HCT116 (cell line): ENCODE measurements at regions not wholly inside any gene's neighbourhood (a gene's known extent, or its start where the extent isn't known, plus 50 kb on each side); places are given as distances from the start of the nearest gene placed in this dataset.

ENCODE experiments used
- ATAC-seq: fragments of 200-7000 bp; cut with Tn5 transposase; 2 replicates; pipeline ENCODE4 v1.9.1; 2020; ENCODE audit warnings: mild to moderate bottlenecking, moderate library complexity
- BruUV-seq: library from RNA; stranded (reverse); fragments of 400-500 nt; replicated peaks from 2 replicates; lab custom pipeline; 2021; lab: Mats Ljungman, UMichigan
- CTCF ChIA-PET: fragments of 300-600 bp; sonication (Branson Sonifier 250); formaldehyde crosslinking; loops from one replicate; lab custom pipeline; 2021; ENCODE audit warnings: antibody characterized with exemption; lab: Charles Lee
- POLR2A ChIA-PET: fragments of 300-600, 350-600 bp; sonication (Branson Sonifier 250); formaldehyde crosslinking; loops from one replicate; lab custom pipeline; 2021; ENCODE audit warnings: antibody characterized with exemption; lab: Charles Lee
- RAD21 ChIA-PET, 2 experiments: fragments of 300-600 bp; sonication (Branson Sonifier 250); formaldehyde crosslinking; loops; one replicate each; lab custom pipeline; 2023; ENCODE audit warnings: low total read pairs in 2 of 2; ENCODE audit not compliant: uncharacterized antibody in 2 of 2, unreplicated experiment in 2 of 2, low non-redundant PET in 1 of 2; lab: Charles Lee
- DNase-seq: peaks from one replicate; pipeline ENCODE4 v3.0.0-alpha.2; 2010; ENCODE audit warnings: low read depth, low spot score
- H2AFZ ChIP-seq: fragments of 200-600 bp; shearing (Covaris generic), sonication (generic); 2 replicates; pipeline ENCODE4 v1.6.1; 2017; ENCODE audit warnings: low read depth, mixed run types, mixed read lengths, antibody characterized with exemption, low read length; ENCODE audit not compliant: poor library complexity, severe bottlenecking
- H3K27ac ChIP-seq: 2 replicates; pipeline ENCODE4 v1.5.1; 2012; ENCODE audit warnings: low read depth, low read length
- H3K27me3 ChIP-seq: fragments of 200-600 bp; sonication (generic); 2 replicates; pipeline ENCODE4 v1.6.1; 2016; ENCODE audit warnings: mixed run types, low read length, mixed read lengths; ENCODE audit not compliant: insufficient read depth
- H3K36me3 ChIP-seq, 2 experiments: fragments of 200-500 bp in 1 of 2; fragments of 200-600 bp in 1 of 2; sonication (Bioruptor generic) in 1 of 2; sonication (generic) in 1 of 2; 2 replicates each; pipeline versions ENCODE4 v1.5.1 to v1.6.1; 2014 to 2016; ENCODE audit warnings: low read length in 2 of 2, inconsistent platforms in 1 of 2, mixed read lengths in 1 of 2, mixed run types in 1 of 2; ENCODE audit not compliant: insufficient read depth in 2 of 2, control insufficient read depth in 1 of 2
- H3K4me1 ChIP-seq, 2 experiments: fragments of 200-600 bp in 1 of 2; sonication (generic) in 1 of 2; 2 replicates each; pipeline versions ENCODE4 v1.5.1 to v1.6.1; 2012 to 2017; ENCODE audit warnings: low read length in 2 of 2, inconsistent platforms in 1 of 2, mild to moderate bottlenecking in 1 of 2, mixed read lengths in 1 of 2, mixed run types in 1 of 2, moderate library complexity in 1 of 2; ENCODE audit not compliant: insufficient read depth in 2 of 2, control insufficient read depth in 1 of 2
- H3K4me2 ChIP-seq: fragments of 200-600 bp; sonication (generic); 2 replicates; pipeline ENCODE4 v1.6.1; 2017; ENCODE audit warnings: mixed run types, low read length, mixed read lengths
- H3K4me3 ChIP-seq, 2 experiments: fragments of 200-600 bp in 1 of 2; sonication (generic) in 1 of 2; replicated peaks in 1 of 2; 2 replicates each; pipeline ENCODE4 v1.5.1; 2011 to 2016; ENCODE audit warnings: low read length in 2 of 2, control low read depth in 1 of 2, low read depth in 1 of 2, mild to moderate bottlenecking in 1 of 2, mixed read lengths in 1 of 2, mixed run types in 1 of 2
- H3K79me2 ChIP-seq: fragments of 200-600 bp; sonication (generic); 2 replicates; pipeline ENCODE4 v1.6.1; 2017; ENCODE audit warnings: mild to moderate bottlenecking, mixed run types, low read length, moderate library complexity, mixed read lengths; ENCODE audit not compliant: insufficient read depth
- H3K9ac ChIP-seq: fragments of 200-600 bp; sonication (generic); 2 replicates; pipeline ENCODE4 v1.6.1; 2016; ENCODE audit warnings: low read length, mixed read lengths
- H3K9me2 ChIP-seq: fragments of 200-600 bp; sonication (generic), shearing (Covaris generic); 2 replicates; pipeline ENCODE4 v1.6.1; 2017; ENCODE audit warnings: mixed run types, mild to moderate bottlenecking, moderate library complexity; ENCODE audit not compliant: insufficient read depth
- H3K9me3 ChIP-seq, 2 experiments: fragments of 200-500 bp in 1 of 2; fragments of 200-600 bp in 1 of 2; sonication (Bioruptor generic) in 1 of 2; sonication (generic) in 1 of 2; 2 replicates each; pipeline ENCODE4 v1.6.1; 2014 to 2017; ENCODE audit warnings: low read length in 2 of 2, mixed read lengths in 2 of 2, inconsistent platforms in 1 of 2, low read depth in 1 of 2, mild to moderate bottlenecking in 1 of 2, mixed run types in 1 of 2, moderate library complexity in 1 of 2; ENCODE audit not compliant: control insufficient read depth in 1 of 2, insufficient read depth in 1 of 2
- H4K20me1 ChIP-seq: fragments of 200-600 bp; sonication (generic), shearing (Covaris generic); 2 replicates; pipeline ENCODE4 v1.6.1; 2017; ENCODE audit warnings: mixed run types, mild to moderate bottlenecking, moderate library complexity; ENCODE audit not compliant: insufficient read depth
- EGR1 ChIP-seq: IDR thresholded peaks from 2 replicates; pipeline ENCODE4 v1.6.1; 2012; ENCODE audit warnings: low read depth
- FOSL1 ChIP-seq: IDR thresholded peaks from 2 replicates; pipeline ENCODE4 v1.6.1; 2012; ENCODE audit warnings: low read depth
- JUND ChIP-seq: IDR thresholded peaks from 2 replicates; pipeline ENCODE4 v1.6.1; 2012
- POLR2AphosphoS5 ChIP-seq: IDR thresholded peaks from 2 replicates; pipeline ENCODE4 v1.6.1; 2011; ENCODE audit warnings: mild to moderate bottlenecking, low read depth, low read length, moderate library complexity
- SIN3A ChIP-seq: IDR thresholded peaks from 2 replicates; pipeline ENCODE4 v1.6.1; 2012; ENCODE audit warnings: low read depth
- SP1 ChIP-seq: IDR thresholded peaks from 2 replicates; pipeline ENCODE4 v1.6.1; 2012; ENCODE audit warnings: low read depth
- TCF7L2 ChIP-seq: IDR thresholded peaks from 2 replicates; pipeline ENCODE4 v1.7.0; 2011; ENCODE audit warnings: borderline replicate concordance, inconsistent platforms; ENCODE audit not compliant: insufficient read depth, insufficient read length; ENCODE audit errors: extremely low read depth
- ZFX ChIP-seq: fragments of 450-650 bp; IDR thresholded peaks from 2 replicates; pipeline ENCODE4 v1.6.1; 2017
- ZNF274 ChIP-seq: fragments of 200-500 bp; sonication (Bioruptor generic); IDR thresholded peaks from 2 replicates; pipeline ENCODE4 v1.6.1; 2014; ENCODE audit warnings: mild to moderate bottlenecking, low read depth, low read length, inconsistent platforms
- intact Hi-C: fragments of 100-400 bp; cut with micrococcal nuclease; formaldehyde crosslinking; loops from 2 replicates; pipeline ENCODE4 v1.10.0; 2022
- TF ChIP-seq, protein P1 (sequence below): IDR thresholded peaks from 2 replicates; pipeline ENCODE4 v1.6.1; 2011; ENCODE audit warnings: mild to moderate bottlenecking, low read length, moderate library complexity; ENCODE audit not compliant: insufficient replicate concordance; ENCODE audit errors: extremely low read depth
- TF ChIP-seq, protein P2 (sequence below): IDR thresholded peaks from 2 replicates; pipeline ENCODE4 v1.6.1; 2012

DNA sequence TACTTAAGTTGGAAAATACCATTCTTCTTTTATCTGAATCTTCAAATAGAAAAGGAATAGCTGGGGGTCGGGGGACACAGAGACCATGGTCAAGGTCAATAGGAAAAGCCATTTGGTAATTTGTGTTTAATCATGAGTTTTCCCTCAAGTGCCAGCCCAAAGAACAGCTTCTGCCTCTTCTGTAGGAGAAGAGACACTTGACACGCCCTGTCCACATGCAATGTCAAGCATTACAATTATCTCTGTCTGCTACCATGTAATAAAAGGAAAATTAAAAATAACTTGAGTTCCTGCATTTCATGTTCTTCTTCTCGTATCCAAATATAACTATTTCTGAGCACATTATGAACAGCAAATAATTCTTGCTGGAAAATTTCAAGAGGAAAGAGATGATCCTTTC lies 241.7 kb downstream of the IPMK start:
- intact Hi-C loops: no loop called here

DNA sequence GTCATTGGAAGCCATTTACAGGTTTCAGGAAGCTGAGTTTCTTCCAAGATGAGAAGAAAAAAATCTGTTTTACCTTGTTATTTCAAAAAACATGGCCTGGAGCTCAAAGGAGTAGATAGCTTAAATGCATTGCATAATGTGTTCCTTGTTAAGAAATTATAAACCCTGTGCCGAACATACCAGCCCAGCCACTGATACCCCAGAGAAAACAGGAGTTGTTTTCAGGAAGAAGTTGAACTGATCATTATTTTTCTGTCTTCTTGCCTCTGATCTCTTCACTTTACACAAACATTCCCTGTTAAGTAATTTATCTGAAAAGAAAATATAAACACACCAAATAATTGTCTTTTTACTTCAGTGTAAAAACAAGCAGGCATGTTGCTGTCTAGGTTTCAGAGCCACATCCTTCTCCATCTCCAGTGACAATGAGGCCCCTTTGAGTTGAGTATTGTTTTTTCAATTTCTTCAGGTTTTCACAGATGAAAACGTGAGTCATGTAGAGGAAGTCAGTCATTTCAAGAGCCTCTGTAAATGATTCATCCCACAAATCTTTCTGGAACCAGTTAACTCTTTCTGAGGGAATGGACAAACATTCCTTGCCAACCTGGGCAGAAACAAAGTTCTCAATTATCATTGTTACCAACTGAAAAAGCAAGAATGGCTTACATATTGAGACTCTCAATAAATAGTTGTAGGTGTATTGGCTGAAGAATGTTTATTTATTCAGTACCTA lies 244.2 kb downstream of the IPMK start:
- H3K27me3 ChIP-seq: no peaks in the 10 kb centered on the region
- TF ChIP-seq ZNF274: no peak
- 0 out of 2 replicates have a peak, but pooled peaks have one; percentile 7 for TF ChIP-seq SP1
- TF ChIP-seq ZFX: no peak
- peak; percentile 53 for TF ChIP-seq FOSL1
- peak; percentile 36; the same call in 1 of the 2 replicates for TF ChIP-seq JUND
- TF ChIP-seq, protein P1, sequence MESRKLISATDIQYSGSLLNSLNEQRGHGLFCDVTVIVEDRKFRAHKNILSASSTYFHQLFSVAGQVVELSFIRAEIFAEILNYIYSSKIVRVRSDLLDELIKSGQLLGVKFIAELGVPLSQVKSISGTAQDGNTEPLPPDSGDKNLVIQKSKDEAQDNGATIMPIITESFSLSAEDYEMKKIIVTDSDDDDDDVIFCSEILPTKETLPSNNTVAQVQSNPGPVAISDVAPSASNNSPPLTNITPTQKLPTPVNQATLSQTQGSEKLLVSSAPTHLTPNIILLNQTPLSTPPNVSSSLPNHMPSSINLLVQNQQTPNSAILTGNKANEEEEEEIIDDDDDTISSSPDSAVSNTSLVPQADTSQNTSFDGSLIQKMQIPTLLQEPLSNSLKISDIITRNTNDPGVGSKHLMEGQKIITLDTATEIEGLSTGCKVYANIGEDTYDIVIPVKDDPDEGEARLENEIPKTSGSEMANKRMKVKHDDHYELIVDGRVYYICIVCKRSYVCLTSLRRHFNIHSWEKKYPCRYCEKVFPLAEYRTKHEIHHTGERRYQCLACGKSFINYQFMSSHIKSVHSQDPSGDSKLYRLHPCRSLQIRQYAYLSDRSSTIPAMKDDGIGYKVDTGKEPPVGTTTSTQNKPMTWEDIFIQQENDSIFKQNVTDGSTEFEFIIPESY: no peak
- TF ChIP-seq SIN3A: no peak
- TF ChIP-seq, all 23 proteins: peak for 3
- Histone ChIP-seq H3K27ac (peak overlapping the region; percentile 38; the same call in 1 of the 2 replicates), H2AFZ (no peak overlapping the region), H3K9me3 (no peaks in the 10 kb centered on the region), H3K4me2 (peak overlapping the region; percentile 50), H3K4me1 (peaks cover 0 to 11% of the 10 kb centered on the region in 2 experiments; a peak in 2 of 4 replicates), H4K20me1 (no peaks in the 10 kb centered on the region), H3K36me3 (no peaks in the 10 kb centered on the region), H3K9ac (no peak overlapping the region), H3K79me2 (no peaks in the 10 kb centered on the region), H3K4me3 (no peak overlapping the region), H3K9me2 (no peaks in the 10 kb centered on the region)
- peak; percentile 47 for ATAC-seq
- RAD21 ChIA-PET: no interaction called here
- BruUV-seq: no TSS peak
- intact Hi-C loops: no loop called here
- CTCF ChIA-PET: no interaction called here
- POLR2A ChIA-PET: no interaction called here
- DNase-seq: no peak

More for the DNA sequence above, 241.7 kb downstream of the IPMK start:
- Histone ChIP-seq H3K79me2 (no peaks in the 10 kb centered on the region), H3K9me3 (no peaks in the 10 kb centered on the region), H3K36me3 (no peaks in the 10 kb centered on the region), H3K9me2 (no peaks in the 10 kb centered on the region), H4K20me1 (no peaks in the 10 kb centered on the region; the same call in 1 of the 2 replicates), H3K27ac (no peak overlapping the region), H3K9ac (no peak overlapping the region), H2AFZ (no peak overlapping the region), H3K4me1 (peaks cover 0 to 11% of the 10 kb centered on the region in 2 experiments; a peak in 2 of 4 replicates), H3K4me3 (no peak overlapping the region), H3K4me2 (no peak overlapping the region), H3K27me3 (no peaks in the 10 kb centered on the region)
- TF ChIP-seq TCF7L2 (no peak), ZNF274 (no peak), POLR2AphosphoS5 (no peak), EGR1 (no peak), SP1 (no peak), JUND (no peak)
- TF ChIP-seq, protein P2, sequence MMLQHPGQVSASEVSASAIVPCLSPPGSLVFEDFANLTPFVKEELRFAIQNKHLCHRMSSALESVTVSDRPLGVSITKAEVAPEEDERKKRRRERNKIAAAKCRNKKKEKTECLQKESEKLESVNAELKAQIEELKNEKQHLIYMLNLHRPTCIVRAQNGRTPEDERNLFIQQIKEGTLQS: no peak
- ATAC-seq: no peak
- BruUV-seq: no TSS peak
- CTCF ChIA-PET: no interaction called here
- no peak for DNase-seq
- RAD21 ChIA-PET: no interaction called here
- POLR2A ChIA-PET: no interaction called here
